ENCODE measurements at regions not wholly inside any gene's neighbourhood (a gene's known extent, or its start where the extent isn't known, plus 50 kb on each side); places are given as distances from the start of the nearest gene placed in this dataset.
A peak's percentile ranks its signal among the peaks of the same experiment; 100 is the strongest.

DNA sequence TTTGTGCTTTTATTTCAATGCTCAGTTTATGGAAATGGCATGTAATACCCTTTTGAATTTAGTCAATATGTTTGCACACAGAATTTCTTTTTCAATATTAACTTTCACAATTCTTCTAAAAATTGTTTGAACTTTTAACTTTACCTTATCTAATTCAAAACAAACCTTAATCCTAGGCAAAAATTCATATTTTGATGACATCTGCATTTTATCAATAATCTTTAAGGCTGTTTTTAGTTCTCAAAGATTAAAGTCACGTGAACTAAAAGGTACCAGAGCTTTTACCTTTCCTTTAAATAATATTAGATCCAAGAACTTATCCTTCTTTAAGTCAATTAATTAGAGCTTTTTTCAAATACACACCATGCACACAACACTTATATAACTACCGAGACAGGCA is 218.9 kb upstream of the NCAM2 start:
- Histone ChIP-seq H3K27me3 (ENCODE audit: control insufficient read depth in 2 of 2, insufficient read depth in 2 of 2, low read length in 2 of 2) (no peaks in the 10 kb centered on the region), H3K9me3 (replicated peaks; ENCODE audit: control insufficient read depth, insufficient read depth, low read depth, low read length) (no peaks in the 10 kb centered on the region; the same call in 1 of the 2 replicates), H3K79me2 (ENCODE audit: control insufficient read depth, insufficient read depth, low read length) (no peaks in the 10 kb centered on the region), H3K27ac (ENCODE audit: extremely low read depth, low read depth, low read length) (no peak overlapping the region), H3K4me2 (ENCODE audit: insufficient read depth, low read length) (no peak overlapping the region), H3K4me3 (no peak overlapping the region), H3K36me3 (ENCODE audit: control insufficient read depth, insufficient read depth, low read length) (no peaks in the 10 kb centered on the region), H3K9me1 (ENCODE audit: control insufficient read depth, insufficient read depth, low read length) (no peaks in the 10 kb centered on the region), H2AFZ (ENCODE audit: low read depth, low read length) (no peak overlapping the region), H3K4me1 (replicated peaks in 1 of 2; ENCODE audit: control insufficient read depth in 2 of 2, insufficient read depth in 2 of 2, low read length in 2 of 2) (no peaks in the 10 kb centered on the region), H3K9ac (ENCODE audit: insufficient read depth in 1 of 2, low read depth in 2 of 2, low read length in 2 of 2) (no peak overlapping the region), H4K20me1 (replicated peaks; ENCODE audit: control insufficient read depth, insufficient read depth, low read length) (no peaks in the 10 kb centered on the region)
- no TSS peak for BruUV-seq (replicated peaks)
- ChIA-PET POLR2A (no interaction called here), CTCF (ENCODE audit: low intra/inter-chr PET ratio) (no interaction called here)
- no peak for ATAC-seq
- in situ Hi-C loops (cut with MboI), result no loop called here
- DNase-seq (ENCODE audit: extremely low read depth in 1 of 4, low spot score in 3 of 4), result no peak
- intact Hi-C loops (cut with micrococcal nuclease), result no loop called here
- no peak for FAIRE-seq
- TF ChIP-seq RFX5 (IDR thresholded peaks at IDR 0.05; ENCODE audit: low read depth, low read length) (no peak), MAFK (IDR thresholded peaks at IDR 0.05; ENCODE audit: low read length) (peak; percentile 19; the same call in 1 of the 2 replicates), TAF7 (tag; IDR thresholded peaks at IDR 0.05) (no peak), ZNF316 (IDR thresholded peaks at IDR 0.05) (peak; percentile 45; the same call in 1 of the 2 replicates), CAMTA2 (CRISPR knock-in tag; conservative IDR thresholded peaks at IDR 0.05) (no peak), MAFG (tag; conservative IDR thresholded peaks at IDR 0.05) (peak; percentile 21; the same call in 1 of the 2 replicates), MAFF (IDR thresholded peaks at IDR 0.05; ENCODE audit: low read length) (peak; percentile 38; the same call in 1 of the 2 replicates), DMBX1 (CRISPR knock-in tag; IDR thresholded peaks at IDR 0.05; ENCODE audit: borderline replicate concordance) (no peak), HDAC1 (IDR thresholded peaks at IDR 0.05) (no peak), C11orf30 (IDR thresholded peaks at IDR 0.05; ENCODE audit: low read depth) (peak; percentile 10; the same call in 1 of the 2 replicates), ZNF184 (CRISPR knock-in tag; IDR thresholded peaks at IDR 0.05) (no peak)
- TF ChIP-seq, protein P1, sequence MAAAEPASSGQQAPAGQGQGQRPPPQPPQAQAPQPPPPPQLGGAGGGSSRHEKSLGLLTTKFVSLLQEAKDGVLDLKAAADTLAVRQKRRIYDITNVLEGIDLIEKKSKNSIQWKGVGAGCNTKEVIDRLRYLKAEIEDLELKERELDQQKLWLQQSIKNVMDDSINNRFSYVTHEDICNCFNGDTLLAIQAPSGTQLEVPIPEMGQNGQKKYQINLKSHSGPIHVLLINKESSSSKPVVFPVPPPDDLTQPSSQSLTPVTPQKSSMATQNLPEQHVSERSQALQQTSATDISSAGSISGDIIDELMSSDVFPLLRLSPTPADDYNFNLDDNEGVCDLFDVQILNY (CRISPR knock-in tag; IDR thresholded peaks at IDR 0.05), result no peak
- 2% methylated on average over 2 of the region's 2 CpGs for WGBS (ENCODE audit: insufficient coverage, low coverage, missing lambda C conversion rate)

All from K562 (cell line).